H9 (cell line): ENCODE measurements at regions not wholly inside any gene's neighbourhood (a gene's known extent, or its start where the extent isn't known, plus 50 kb on each side); places are given as distances from the start of the nearest gene placed in this dataset.

ENCODE experiments used
- DNase-seq: peaks from one replicate; pipeline ENCODE4 v3.0.0-alpha.2; 2017
- H2AFZ ChIP-seq: one replicate; pipeline ENCODE4 v1.6.1; 2013; ENCODE audit warnings: mild to moderate bottlenecking, low read length, control low read depth, moderate library complexity
- H2AK5ac ChIP-seq: 2 replicates; pipeline ENCODE4 v1.6.1; 2013; ENCODE audit warnings: low read length, control low read depth, mixed read lengths; ENCODE audit not compliant: insufficient read length
- H2BK120ac ChIP-seq: one replicate; pipeline ENCODE4 v1.6.1; 2013; ENCODE audit warnings: low read depth, mild to moderate bottlenecking, low read length, control low read depth, inconsistent platforms; ENCODE audit not compliant: poor library complexity, severe bottlenecking
- H2BK12ac ChIP-seq: 2 replicates; pipeline ENCODE4 v1.6.1; 2013; ENCODE audit warnings: low read length, control low read depth, mixed read lengths, low read depth; ENCODE audit not compliant: insufficient read length
- H2BK15ac ChIP-seq: 2 replicates; pipeline ENCODE4 v1.6.1; 2013; ENCODE audit warnings: low read depth, low read length, control low read depth
- H2BK20ac ChIP-seq: one replicate; pipeline ENCODE4 v1.6.1; 2013; ENCODE audit warnings: low read depth, mild to moderate bottlenecking, low read length, control low read depth, inconsistent platforms; ENCODE audit not compliant: poor library complexity, severe bottlenecking
- H2BK5ac ChIP-seq: 2 replicates; pipeline ENCODE4 v1.6.1; 2013; ENCODE audit warnings: low read length, control low read depth, mixed read lengths; ENCODE audit not compliant: insufficient read length
- H3K14ac ChIP-seq: 2 replicates; pipeline ENCODE4 v1.6.1; 2013; ENCODE audit warnings: low read length, control low read depth; ENCODE audit not compliant: insufficient read depth
- H3K18ac ChIP-seq: 2 replicates; pipeline ENCODE4 v1.6.1; 2013; ENCODE audit warnings: low read depth, mild to moderate bottlenecking, mixed read lengths, low read length, control low read depth; ENCODE audit not compliant: insufficient read length
- H3K23ac ChIP-seq: 2 replicates; pipeline ENCODE4 v1.6.1; 2013; ENCODE audit warnings: low read length, control low read depth, mixed read lengths, low read depth; ENCODE audit not compliant: insufficient read length
- H3K23me2 ChIP-seq: 2 replicates; pipeline ENCODE4 v1.6.1; 2013; ENCODE audit warnings: low read depth, mild to moderate bottlenecking, mixed read lengths, low read length, control low read depth; ENCODE audit not compliant: insufficient read length, poor library complexity, severe bottlenecking
- H3K27ac ChIP-seq: 2 replicates; pipeline ENCODE4 v1.5.1; 2013; ENCODE audit warnings: low read length, control low read depth, mixed read lengths, low read depth; ENCODE audit not compliant: insufficient read length
- H3K27me3 ChIP-seq: 2 replicates; pipeline ENCODE4 v1.6.1; 2013; ENCODE audit warnings: low read length, control low read depth, inconsistent platforms; ENCODE audit not compliant: insufficient read depth
- H3K4ac ChIP-seq: 2 replicates; pipeline ENCODE4 v1.6.1; 2013; ENCODE audit warnings: low read depth, mild to moderate bottlenecking, control low read depth, inconsistent platforms, low read length, moderate library complexity
- H3K4me1 ChIP-seq: 2 replicates; pipeline ENCODE4 v1.6.1; 2013; ENCODE audit warnings: low read length, control low read depth, inconsistent platforms; ENCODE audit not compliant: insufficient read depth
- H3K4me2 ChIP-seq: 2 replicates; pipeline ENCODE4 v1.6.1; 2013; ENCODE audit warnings: low read length, control low read depth, mixed read lengths; ENCODE audit not compliant: insufficient read length, insufficient read depth
- H3K56ac ChIP-seq: 2 replicates; pipeline ENCODE4 v1.6.1; 2013; ENCODE audit warnings: low read depth, mild to moderate bottlenecking, mixed read lengths, low read length, control low read depth; ENCODE audit not compliant: insufficient read length
- H3K79me1 ChIP-seq: 2 replicates; pipeline ENCODE4 v1.6.1; 2013; ENCODE audit warnings: low read depth, mild to moderate bottlenecking, moderate library complexity, low read length, control low read depth, inconsistent platforms; ENCODE audit not compliant: insufficient read depth, poor library complexity, severe bottlenecking
- H3K79me2 ChIP-seq: 2 replicates; pipeline ENCODE4 v1.6.1; 2013; ENCODE audit warnings: low read length, control low read depth, inconsistent platforms; ENCODE audit not compliant: insufficient read depth
- H3K9ac ChIP-seq: 2 replicates; pipeline ENCODE4 v1.6.1; 2013; ENCODE audit warnings: low read length, control low read depth, mixed read lengths; ENCODE audit not compliant: insufficient read length; ENCODE audit errors: extremely low read depth
- H3K9me3 ChIP-seq: one replicate; pipeline ENCODE4 v1.6.1; 2013; ENCODE audit warnings: low read depth, low read length, inconsistent platforms; ENCODE audit not compliant: control insufficient read depth
- H3T11ph ChIP-seq: one replicate; pipeline ENCODE4 v1.6.1; 2013; ENCODE audit warnings: mild to moderate bottlenecking, low read length, control low read depth, inconsistent platforms
- H4K20me1 ChIP-seq: one replicate; pipeline ENCODE4 v1.6.1; 2013; ENCODE audit not compliant: control insufficient read depth, insufficient read length, insufficient read depth
- H4K5ac ChIP-seq: 2 replicates; pipeline ENCODE4 v1.6.1; 2013; ENCODE audit warnings: low read depth, mild to moderate bottlenecking, mixed read lengths, low read length, control low read depth; ENCODE audit not compliant: insufficient read length
- H4K8ac ChIP-seq: replicated peaks from 2 replicates; pipeline ENCODE4 v1.6.1; 2013; ENCODE audit warnings: low read length, control low read depth, mixed read lengths, low read depth; ENCODE audit not compliant: insufficient read length
- H4K91ac ChIP-seq: 2 replicates; pipeline ENCODE4 v1.6.1; 2013; ENCODE audit warnings: low read depth, mild to moderate bottlenecking, moderate library complexity, mixed read lengths, low read length, control low read depth; ENCODE audit not compliant: insufficient read length
- H3K27ac Mint-ChIP-seq, 3 experiments: 2 replicates in 2 of 3; 3 replicates in 1 of 3; pipeline ENCODE4 v1.8.0; 2020 to 2021; ENCODE audit warnings: mixed read lengths in 3 of 3, mild to moderate bottlenecking in 1 of 3, moderate library complexity in 1 of 3
- H3K27me3 Mint-ChIP-seq: 2 replicates; pipeline ENCODE4 v1.8.0; 2021; ENCODE audit warnings: low read depth, mild to moderate bottlenecking, moderate library complexity, mixed read lengths
- H3K36me3 Mint-ChIP-seq, 3 experiments: 2 replicates in 2 of 3; 3 replicates in 1 of 3; pipeline ENCODE4 v1.8.0; 2020 to 2021; ENCODE audit warnings: low read depth in 3 of 3, mixed read lengths in 3 of 3; ENCODE audit not compliant: insufficient read depth in 1 of 3
- H3K4me1 Mint-ChIP-seq, 2 experiments: 2 replicates each; pipeline ENCODE4 v1.8.0; 2020; ENCODE audit warnings: mixed read lengths in 2 of 2
- H3K4me3 Mint-ChIP-seq, 2 experiments: 2 replicates in 1 of 2; 3 replicates in 1 of 2; pipeline ENCODE4 v1.8.0; 2020 to 2021; ENCODE audit warnings: mild to moderate bottlenecking in 2 of 2, mixed read lengths in 2 of 2, moderate library complexity in 1 of 2
- H3K9me3 Mint-ChIP-seq, 2 experiments: 2 replicates in 1 of 2; 3 replicates in 1 of 2; pipeline ENCODE4 v1.8.0; 2020; ENCODE audit warnings: mild to moderate bottlenecking in 2 of 2, mixed read lengths in 2 of 2, moderate library complexity in 1 of 2
- WGBS: extraction: QIAGEN DNeasy Blood & Tissue Kit; methylation state at CpG from one replicate; pipeline ENCODE4 v1.1.7; 2013; ENCODE audit warnings: missing lambda C conversion rate, low lambda C conversion rate, mixed read lengths; ENCODE audit not compliant: insufficient read length; ENCODE audit errors: extremely low coverage; 5-methylcytosine and 5-hydroxymethylcytosine counted together
- TF ChIP-seq, protein P1 (sequence below): fragments of 200-600 bp; sonication (generic); conservative IDR thresholded peaks from 3 replicates; pipeline ENCODE4 v1.8.0; 2021; ENCODE audit warnings: antibody characterized with exemption, mild to moderate bottlenecking

DNA sequence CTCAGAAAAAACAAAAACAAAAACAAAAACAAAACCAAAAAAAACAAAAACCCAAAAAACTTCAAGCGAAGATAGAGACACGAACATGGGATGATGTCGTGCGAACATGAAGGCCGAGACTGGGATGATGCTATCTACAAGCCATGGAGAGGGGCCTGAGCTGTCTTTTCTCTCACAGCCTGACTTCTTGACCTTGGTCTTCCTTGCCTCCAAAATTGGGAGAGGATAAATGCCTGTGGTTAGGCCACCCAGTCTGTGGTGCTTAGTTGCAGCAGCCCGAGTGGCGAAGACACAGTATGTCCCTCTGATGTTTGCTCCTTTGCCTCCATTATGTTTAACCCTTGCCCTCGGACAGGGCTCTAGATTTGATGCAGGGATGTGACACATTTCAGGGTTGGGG, 130.4 kb upstream of the BASP1 start:
- H2BK120ac ChIP-seq: no peak overlapping the region
- no peak overlapping the region for H3T11ph ChIP-seq
- H4K8ac ChIP-seq: no peak overlapping the region
- no peak overlapping the region for H3K4ac ChIP-seq
- Mint-ChIP-seq H3K36me3 (no peaks in the 10 kb centered on the region), H3K27me3 (no peaks in the 10 kb centered on the region; the same call in 1 of the 2 replicates), H3K27ac (no peak overlapping the region; a peak in 1 of 7 replicates), H3K4me1 (no peaks in the 10 kb centered on the region; a peak in 1 of 4 replicates), H3K4me3 (no peak overlapping the region), H3K9me3 (no peaks in the 10 kb centered on the region)
- H3K79me1 ChIP-seq: no peaks in the 10 kb centered on the region
- H4K5ac ChIP-seq: no peak overlapping the region
- no peak overlapping the region for H2AK5ac ChIP-seq
- H3K14ac ChIP-seq: no peak overlapping the region
- H4K20me1 ChIP-seq: no peaks in the 10 kb centered on the region
- no peaks in the 10 kb centered on the region for H3K23me2 ChIP-seq
- no peak overlapping the region for H3K23ac ChIP-seq
- no peaks in the 10 kb centered on the region for H3K79me2 ChIP-seq
- no peak overlapping the region for H2AFZ ChIP-seq
- no peak overlapping the region for H3K27ac ChIP-seq
- H2BK20ac ChIP-seq: no peak overlapping the region
- WGBS: no CpG with 5 or more reads among the region's 8 CpGs
- TF ChIP-seq, protein P1, sequence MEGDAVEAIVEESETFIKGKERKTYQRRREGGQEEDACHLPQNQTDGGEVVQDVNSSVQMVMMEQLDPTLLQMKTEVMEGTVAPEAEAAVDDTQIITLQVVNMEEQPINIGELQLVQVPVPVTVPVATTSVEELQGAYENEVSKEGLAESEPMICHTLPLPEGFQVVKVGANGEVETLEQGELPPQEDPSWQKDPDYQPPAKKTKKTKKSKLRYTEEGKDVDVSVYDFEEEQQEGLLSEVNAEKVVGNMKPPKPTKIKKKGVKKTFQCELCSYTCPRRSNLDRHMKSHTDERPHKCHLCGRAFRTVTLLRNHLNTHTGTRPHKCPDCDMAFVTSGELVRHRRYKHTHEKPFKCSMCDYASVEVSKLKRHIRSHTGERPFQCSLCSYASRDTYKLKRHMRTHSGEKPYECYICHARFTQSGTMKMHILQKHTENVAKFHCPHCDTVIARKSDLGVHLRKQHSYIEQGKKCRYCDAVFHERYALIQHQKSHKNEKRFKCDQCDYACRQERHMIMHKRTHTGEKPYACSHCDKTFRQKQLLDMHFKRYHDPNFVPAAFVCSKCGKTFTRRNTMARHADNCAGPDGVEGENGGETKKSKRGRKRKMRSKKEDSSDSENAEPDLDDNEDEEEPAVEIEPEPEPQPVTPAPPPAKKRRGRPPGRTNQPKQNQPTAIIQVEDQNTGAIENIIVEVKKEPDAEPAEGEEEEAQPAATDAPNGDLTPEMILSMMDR: no peak
- H3K27me3 ChIP-seq: no peaks in the 10 kb centered on the region
- no peak overlapping the region for H2BK12ac ChIP-seq
- H4K91ac ChIP-seq: no peak overlapping the region
- no peak overlapping the region for H3K4me2 ChIP-seq
- H3K18ac ChIP-seq: no peak overlapping the region
- no peak overlapping the region for H3K56ac ChIP-seq
- DNase-seq: no peak
- H3K9ac ChIP-seq: no peak overlapping the region
- H2BK5ac ChIP-seq: no peak overlapping the region
- H3K4me1 ChIP-seq: no peaks in the 10 kb centered on the region
- H3K9me3 ChIP-seq: no peaks in the 10 kb centered on the region
- H2BK15ac ChIP-seq: no peak overlapping the region
